MCF 10A (cell line): ENCODE measurements at regions not wholly inside any gene's neighbourhood (a gene's known extent, or its start where the extent isn't known, plus 50 kb on each side); places are given as distances from the start of the nearest gene placed in this dataset.

ENCODE experiments used
- BruUV-seq: library from RNA; stranded (reverse); fragments of 400-500 nt; replicated peaks from 2 replicates; lab custom pipeline; 2021; lab: Mats Ljungman, UMichigan
- CTCF ChIA-PET: fragments of 300-600 bp; sonication (Branson Sonifier 250); formaldehyde crosslinking; extraction: SDS; loops from one replicate; lab custom pipeline; 2021; ENCODE audit warnings: antibody characterized with exemption, inconsistent platforms; lab: Yijun Ruan, JAX
- POLR2A ChIA-PET: fragments of 300-600, 350-650 bp; sonication (Branson Sonifier 250); formaldehyde crosslinking; extraction: SDS; loops from one replicate; lab custom pipeline; 2020; ENCODE audit warnings: antibody characterized with exemption, inconsistent platforms; lab: Yijun Ruan, JAX
- DNase-seq: peaks from one replicate; pipeline ENCODE4 v3.0.0-alpha.2; 2018; ENCODE audit not compliant: unreplicated experiment
- H3K27ac Mint-ChIP-seq: one replicate; pipeline ENCODE4 v1.8.0; 2022; ENCODE audit warnings: mild to moderate bottlenecking, low read depth, mixed read lengths; ENCODE audit not compliant: unreplicated experiment
- H3K27me3 Mint-ChIP-seq: one replicate; pipeline ENCODE4 v1.8.0; 2022; ENCODE audit warnings: mixed read lengths; ENCODE audit not compliant: insufficient read depth, unreplicated experiment
- H3K36me3 Mint-ChIP-seq: one replicate; pipeline ENCODE4 v1.8.0; 2022; ENCODE audit warnings: mild to moderate bottlenecking, moderate library complexity, mixed read lengths; ENCODE audit not compliant: insufficient read depth, unreplicated experiment
- H3K4me1 Mint-ChIP-seq: one replicate; pipeline ENCODE4 v1.8.0; 2022; ENCODE audit warnings: mixed read lengths; ENCODE audit not compliant: insufficient read depth, unreplicated experiment
- H3K4me3 Mint-ChIP-seq: one replicate; pipeline ENCODE4 v1.8.0; 2022; ENCODE audit warnings: mild to moderate bottlenecking, moderate library complexity, mixed read lengths; ENCODE audit not compliant: unreplicated experiment
- H3K9me3 Mint-ChIP-seq: one replicate; pipeline ENCODE4 v1.8.0; 2022; ENCODE audit warnings: mixed read lengths; ENCODE audit not compliant: unreplicated experiment
- intact Hi-C: fragments of 100-400 bp; cut with micrococcal nuclease; formaldehyde crosslinking; loops from 2 replicates; pipeline ENCODE4 v1.14.1; 2022
- TF ChIP-seq, protein P1 (sequence below): fragments of 200-600 bp; IDR thresholded peaks from one replicate; pipeline ENCODE4 v1.8.0; 2022; ENCODE audit warnings: antibody characterized with exemption, mild to moderate bottlenecking; ENCODE audit not compliant: unreplicated experiment

DNA sequence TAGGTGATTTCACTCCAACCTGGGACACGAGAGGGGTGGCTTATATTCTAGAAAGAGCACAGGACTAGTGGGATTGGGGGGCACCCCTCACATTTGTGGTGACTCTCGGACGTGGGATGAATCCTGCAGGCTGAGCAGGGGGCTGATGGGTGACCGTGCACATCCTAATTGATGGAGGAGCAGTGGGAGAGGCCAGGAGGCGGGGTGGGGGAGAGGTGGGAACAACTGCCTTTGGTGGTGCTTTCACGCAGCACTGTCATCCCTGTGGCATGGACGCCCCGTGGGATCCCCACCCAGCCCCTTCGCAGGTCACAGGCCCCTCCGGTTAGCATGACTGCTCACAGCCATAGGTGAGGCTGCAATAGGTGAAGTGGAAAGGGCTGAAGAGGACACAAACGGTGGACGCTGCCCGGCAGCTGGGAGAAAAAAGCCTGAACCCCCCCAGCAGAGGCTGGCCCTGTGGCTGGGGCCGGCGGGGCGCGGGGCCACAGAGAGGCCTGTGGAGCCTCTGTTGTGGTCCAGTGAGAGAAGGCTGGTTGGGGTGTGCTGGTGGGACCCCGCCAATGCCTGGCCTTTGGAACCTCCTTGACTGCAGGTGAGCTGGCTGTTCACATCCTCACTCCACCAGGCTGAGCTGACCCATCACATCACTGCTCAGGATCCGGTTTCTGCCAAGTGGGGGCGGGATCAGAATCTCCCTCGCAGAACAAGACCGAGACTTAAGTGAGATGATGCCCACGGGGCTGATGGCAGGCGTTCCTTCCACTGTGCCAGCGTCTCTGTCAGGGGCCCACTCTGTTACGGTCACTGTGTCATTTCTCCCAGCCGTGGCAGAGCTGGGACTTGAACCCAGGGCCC is 325.4 kb downstream of the TEX29 start:
- POLR2A ChIA-PET = no interaction called here
- TF ChIP-seq, protein P1, sequence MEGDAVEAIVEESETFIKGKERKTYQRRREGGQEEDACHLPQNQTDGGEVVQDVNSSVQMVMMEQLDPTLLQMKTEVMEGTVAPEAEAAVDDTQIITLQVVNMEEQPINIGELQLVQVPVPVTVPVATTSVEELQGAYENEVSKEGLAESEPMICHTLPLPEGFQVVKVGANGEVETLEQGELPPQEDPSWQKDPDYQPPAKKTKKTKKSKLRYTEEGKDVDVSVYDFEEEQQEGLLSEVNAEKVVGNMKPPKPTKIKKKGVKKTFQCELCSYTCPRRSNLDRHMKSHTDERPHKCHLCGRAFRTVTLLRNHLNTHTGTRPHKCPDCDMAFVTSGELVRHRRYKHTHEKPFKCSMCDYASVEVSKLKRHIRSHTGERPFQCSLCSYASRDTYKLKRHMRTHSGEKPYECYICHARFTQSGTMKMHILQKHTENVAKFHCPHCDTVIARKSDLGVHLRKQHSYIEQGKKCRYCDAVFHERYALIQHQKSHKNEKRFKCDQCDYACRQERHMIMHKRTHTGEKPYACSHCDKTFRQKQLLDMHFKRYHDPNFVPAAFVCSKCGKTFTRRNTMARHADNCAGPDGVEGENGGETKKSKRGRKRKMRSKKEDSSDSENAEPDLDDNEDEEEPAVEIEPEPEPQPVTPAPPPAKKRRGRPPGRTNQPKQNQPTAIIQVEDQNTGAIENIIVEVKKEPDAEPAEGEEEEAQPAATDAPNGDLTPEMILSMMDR = no peak
- peaks cover 18% of the 10 kb centered on the region for H3K9me3 Mint-ChIP-seq
- no peak for DNase-seq
- no peaks in the 10 kb centered on the region for H3K36me3 Mint-ChIP-seq
- no peak overlapping the region for H3K27ac Mint-ChIP-seq
- H3K4me3 Mint-ChIP-seq = no peak overlapping the region
- no peaks in the 10 kb centered on the region for H3K4me1 Mint-ChIP-seq
- no TSS peak for BruUV-seq
- CTCF ChIA-PET = interaction anchor here (0.6 kb wide), 1 partner anchor 960 kb away, joined by 5 read pairs; no protein-coding TSS in a partner anchor
- intact Hi-C loops = no loop called here
- H3K27me3 Mint-ChIP-seq = no peaks in the 10 kb centered on the region

DNA sequence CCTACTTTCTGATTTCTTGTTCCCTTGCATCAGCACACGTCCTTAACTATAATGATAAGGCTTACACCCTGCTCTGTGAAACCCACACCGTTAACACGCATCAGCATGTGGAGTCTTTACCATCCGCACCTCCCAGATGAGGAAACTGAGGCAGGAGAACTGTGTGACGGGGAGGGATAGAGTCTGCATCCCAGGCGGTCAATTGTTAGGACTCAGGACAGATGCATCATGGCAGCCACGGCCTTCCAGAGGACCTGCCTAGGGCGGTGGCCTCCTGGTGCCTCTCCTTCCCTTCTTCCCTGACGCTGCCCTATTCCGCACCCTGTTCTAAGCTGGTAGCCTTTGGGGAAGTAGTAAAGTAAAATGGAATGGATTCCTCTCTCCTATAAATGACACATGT is 326.0 kb downstream of the TEX29 start:
- Mint-ChIP-seq H3K27me3 (no peaks in the 10 kb centered on the region), H3K27ac (no peak overlapping the region), H3K4me3 (no peak overlapping the region), H3K4me1 (no peaks in the 10 kb centered on the region), H3K36me3 (no peaks in the 10 kb centered on the region), H3K9me3 (peaks cover 18% of the 10 kb centered on the region)
- TF ChIP-seq, protein P1 = no peak
- BruUV-seq = no TSS peak
- ChIA-PET POLR2A (no interaction called here), CTCF (no interaction called here)
- no peak for DNase-seq
- intact Hi-C loops = no loop called here

DNA sequence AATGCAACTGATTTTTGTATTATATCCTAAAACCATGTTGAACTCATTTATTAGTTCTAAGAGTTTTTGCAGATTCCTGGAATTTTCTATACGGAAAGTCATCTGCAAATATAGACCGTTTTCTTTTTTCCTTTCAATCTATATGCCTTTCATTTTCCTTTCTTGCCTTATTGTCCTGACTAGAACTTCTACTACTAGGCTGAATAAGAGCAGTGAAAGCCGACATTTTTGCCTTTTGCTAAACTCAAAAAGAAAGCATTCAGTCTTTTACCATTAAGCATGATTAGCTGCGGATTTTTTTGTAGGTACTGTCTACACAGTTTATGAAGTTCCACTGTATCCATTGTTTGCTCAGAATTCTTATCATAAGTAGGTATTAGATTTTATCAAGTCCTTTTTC is 328.4 kb downstream of the TEX29 start:
- Mint-ChIP-seq H3K36me3 (no peaks in the 10 kb centered on the region), H3K4me3 (no peak overlapping the region), H3K27me3 (no peaks in the 10 kb centered on the region), H3K27ac (no peak overlapping the region), H3K9me3 (peaks cover 18% of the 10 kb centered on the region), H3K4me1 (no peaks in the 10 kb centered on the region)
- ChIA-PET CTCF (no interaction called here), POLR2A (no interaction called here)
- no peak for DNase-seq
- intact Hi-C loops = no loop called here
- TF ChIP-seq, protein P1 = no peak
- BruUV-seq = no TSS peak

DNA sequence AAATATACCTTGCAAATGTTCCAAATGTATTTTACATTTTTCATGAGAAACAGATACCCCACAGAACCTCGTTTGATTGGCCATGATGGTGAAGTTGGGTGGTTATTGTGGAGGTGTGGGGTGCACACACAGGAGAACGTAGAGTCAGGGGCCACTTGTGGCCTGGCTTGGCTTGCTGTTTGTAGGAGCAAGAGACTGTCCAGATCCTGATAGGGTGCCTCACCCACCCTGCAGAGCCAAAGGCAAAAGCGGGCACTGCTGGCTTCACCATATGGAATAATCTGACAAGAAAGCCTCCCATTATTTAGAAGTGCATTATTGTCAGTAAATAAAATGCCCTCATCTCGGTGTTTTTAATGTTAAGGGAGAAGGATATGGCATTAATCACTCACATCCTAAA is 330.2 kb downstream of the TEX29 start:
- POLR2A ChIA-PET = no interaction called here
- BruUV-seq = no TSS peak
- H3K9me3 Mint-ChIP-seq = peaks cover 34% of the 10 kb centered on the region
- TF ChIP-seq, protein P1 = no peak
- no peak for DNase-seq
- no peaks in the 10 kb centered on the region for H3K4me1 Mint-ChIP-seq
- H3K27ac Mint-ChIP-seq = no peak overlapping the region
- no peak overlapping the region for H3K4me3 Mint-ChIP-seq
- CTCF ChIA-PET = interaction anchor here (0.6 kb wide), 1 partner anchor 251 kb away, joined by 3 read pairs; no protein-coding TSS in a partner anchor
- intact Hi-C loops = no loop called here
- H3K36me3 Mint-ChIP-seq = no peaks in the 10 kb centered on the region
- H3K27me3 Mint-ChIP-seq = no peaks in the 10 kb centered on the region
